ENCODE measurements at regions not wholly inside any gene's neighbourhood (a gene's known extent, or its start where the extent isn't known, plus 50 kb on each side); places are given as distances from the start of the nearest gene placed in this dataset.

GRCh38 chr13:73250061-73250460 is 191.3 kb downstream of the KLF5 start:
- H3K27ac ChIP-seq (ENCODE audit: low read depth, low read length) = no peak overlapping the region
- no peak overlapping the region for H3K9ac ChIP-seq (ENCODE audit: low read length)
- H3K36me3 ChIP-seq (ENCODE audit: control insufficient read depth, insufficient read depth, low read length) = no peaks in the 10 kb centered on the region
- no peak overlapping the region for H3K4me3 ChIP-seq (ENCODE audit: low read length)
- H3K27me3 ChIP-seq (ENCODE audit: control insufficient read depth, insufficient read depth, low read length) = no peaks in the 10 kb centered on the region
- no peaks in the 10 kb centered on the region for H3K4me1 ChIP-seq (ENCODE audit: control insufficient read depth, insufficient read depth, low read length)

DNA sequence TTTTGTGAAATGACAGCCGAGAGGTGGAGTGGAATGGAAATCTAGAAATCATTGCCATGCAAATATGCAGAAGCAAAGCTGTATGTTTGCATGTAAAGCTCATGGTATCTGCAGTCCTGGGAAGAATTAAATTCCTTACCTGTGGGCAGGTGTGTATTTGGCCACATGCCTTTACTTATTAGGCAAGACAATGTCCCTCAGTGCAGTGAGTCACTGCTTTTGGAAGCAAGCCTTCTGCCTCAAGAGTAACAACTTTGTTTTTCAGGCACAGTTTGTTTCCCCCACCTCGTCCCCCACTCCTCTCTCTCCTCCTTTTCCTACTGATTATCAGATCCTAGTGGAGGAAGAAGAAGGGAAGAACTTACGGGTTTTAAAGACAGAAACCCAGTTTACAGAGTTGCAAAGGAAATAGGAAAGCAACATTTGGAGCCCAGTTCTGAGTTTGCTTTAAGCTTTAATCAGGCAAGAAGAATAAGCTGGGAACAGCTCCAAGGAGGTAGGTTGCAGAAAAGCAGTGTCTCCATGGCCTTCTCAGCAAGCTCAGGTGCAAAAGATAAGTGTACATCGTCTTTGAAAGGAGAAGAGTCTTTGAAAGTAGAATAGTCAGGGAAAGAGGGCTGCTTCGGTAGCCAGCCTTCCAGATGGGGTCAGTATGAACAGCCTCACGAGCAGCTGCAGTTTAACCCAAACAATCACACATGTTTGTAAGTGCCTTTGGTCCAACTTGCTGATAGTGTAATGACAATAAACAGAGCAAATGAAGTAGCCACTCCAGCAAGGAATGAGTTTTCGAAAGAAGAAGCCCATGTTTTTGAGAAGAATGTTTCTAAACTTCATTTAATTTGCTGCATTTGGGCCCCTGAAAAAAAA is 190.1 kb downstream of the KLF5 start:
- no peaks in the 10 kb centered on the region for H3K4me1 ChIP-seq (ENCODE audit: control insufficient read depth, insufficient read depth, low read length)
- no peak overlapping the region for H3K4me3 ChIP-seq (ENCODE audit: low read length)
- no peak overlapping the region for H3K27ac ChIP-seq (ENCODE audit: low read depth, low read length)
- no peaks in the 10 kb centered on the region for H3K36me3 ChIP-seq (ENCODE audit: control insufficient read depth, insufficient read depth, low read length)
- H3K27me3 ChIP-seq (ENCODE audit: control insufficient read depth, insufficient read depth, low read length) = no peaks in the 10 kb centered on the region
- H3K9ac ChIP-seq (ENCODE audit: low read length) = no peak overlapping the region

GRCh38 chr13:73248154-73248553 is 189.3 kb downstream of the KLF5 start:
- Histone ChIP-seq H3K27ac (ENCODE audit: low read depth, low read length) (no peak overlapping the region), H3K4me1 (ENCODE audit: control insufficient read depth, insufficient read depth, low read length) (no peaks in the 10 kb centered on the region), H3K9ac (ENCODE audit: low read length) (no peak overlapping the region), H3K36me3 (ENCODE audit: control insufficient read depth, insufficient read depth, low read length) (no peaks in the 10 kb centered on the region), H3K27me3 (ENCODE audit: control insufficient read depth, insufficient read depth, low read length) (no peaks in the 10 kb centered on the region), H3K4me3 (ENCODE audit: low read length) (no peak overlapping the region)

- Histone ChIP-seq H3K36me3 (ENCODE audit: control insufficient read depth, insufficient read depth, low read length) (no peaks in the 10 kb centered on the region), H3K27ac (ENCODE audit: low read depth, low read length) (no peak overlapping the region)
Measured at GRCh38 chr13:73245246-73245645, 186.4 kb downstream of the KLF5 start.

GRCh38 chr13:73244467-73244866 is 185.7 kb downstream of the KLF5 start:
- no peak overlapping the region for H3K9ac ChIP-seq (ENCODE audit: low read length)
- H3K4me3 ChIP-seq (ENCODE audit: low read length) = no peak overlapping the region
- no peak overlapping the region for H3K27ac ChIP-seq (ENCODE audit: low read depth, low read length)
- no peaks in the 10 kb centered on the region for H3K36me3 ChIP-seq (ENCODE audit: control insufficient read depth, insufficient read depth, low read length)
- H3K4me1 ChIP-seq (ENCODE audit: control insufficient read depth, insufficient read depth, low read length) = no peaks in the 10 kb centered on the region
- no peaks in the 10 kb centered on the region for H3K27me3 ChIP-seq (ENCODE audit: control insufficient read depth, insufficient read depth, low read length)

More at GRCh38 chr13:73245246-73245645, 186.4 kb downstream of the KLF5 start:
- Histone ChIP-seq H3K4me3 (ENCODE audit: low read length) (no peak overlapping the region), H3K9ac (ENCODE audit: low read length) (no peak overlapping the region), H3K27me3 (ENCODE audit: control insufficient read depth, insufficient read depth, low read length) (no peaks in the 10 kb centered on the region), H3K4me1 (ENCODE audit: control insufficient read depth, insufficient read depth, low read length) (no peaks in the 10 kb centered on the region)

DNA sequence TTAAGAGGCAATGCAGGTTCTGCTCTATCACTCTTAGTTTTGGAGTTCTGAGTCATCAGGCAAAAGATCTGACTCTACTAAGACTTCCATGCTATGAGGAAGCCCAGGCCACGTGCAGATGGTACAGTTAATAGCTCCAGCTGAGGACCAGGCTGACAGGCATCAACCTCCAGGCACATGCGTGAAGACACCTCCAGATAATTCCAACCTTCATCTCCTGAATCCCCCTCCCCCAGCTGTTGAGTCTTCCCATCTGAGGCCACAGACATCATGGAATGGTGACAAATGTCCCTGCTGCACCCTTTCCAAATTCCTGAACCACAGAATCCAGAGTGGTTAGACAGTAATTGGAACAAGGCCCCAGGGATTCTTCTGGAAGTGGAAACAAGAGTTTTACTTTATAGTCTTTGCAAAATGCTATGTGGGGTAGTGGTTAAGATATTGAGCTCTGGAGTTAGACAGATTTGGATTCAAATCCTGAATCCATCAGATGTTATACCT is 183.8 kb downstream of the KLF5 start:
- H3K4me3 ChIP-seq (ENCODE audit: low read length) = no peak overlapping the region

GRCh38 chr13:73240193-73240592 is 181.4 kb downstream of the KLF5 start:
- Histone ChIP-seq H3K27me3 (ENCODE audit: control insufficient read depth, insufficient read depth, low read length) (no peaks in the 10 kb centered on the region), H3K4me3 (ENCODE audit: low read length) (no peak overlapping the region), H3K9ac (ENCODE audit: low read length) (no peak overlapping the region), H3K36me3 (ENCODE audit: control insufficient read depth, insufficient read depth, low read length) (no peaks in the 10 kb centered on the region), H3K27ac (ENCODE audit: low read depth, low read length) (no peak overlapping the region), H3K4me1 (ENCODE audit: control insufficient read depth, insufficient read depth, low read length) (no peaks in the 10 kb centered on the region)

More for the DNA sequence above, 183.8 kb downstream of the KLF5 start:
- Histone ChIP-seq H3K27me3 (ENCODE audit: control insufficient read depth, insufficient read depth, low read length) (no peaks in the 10 kb centered on the region), H3K4me1 (ENCODE audit: control insufficient read depth, insufficient read depth, low read length) (no peaks in the 10 kb centered on the region), H3K36me3 (ENCODE audit: control insufficient read depth, insufficient read depth, low read length) (no peaks in the 10 kb centered on the region), H3K9ac (ENCODE audit: low read length) (no peak overlapping the region), H3K27ac (ENCODE audit: low read depth, low read length) (no peak overlapping the region)

DNA sequence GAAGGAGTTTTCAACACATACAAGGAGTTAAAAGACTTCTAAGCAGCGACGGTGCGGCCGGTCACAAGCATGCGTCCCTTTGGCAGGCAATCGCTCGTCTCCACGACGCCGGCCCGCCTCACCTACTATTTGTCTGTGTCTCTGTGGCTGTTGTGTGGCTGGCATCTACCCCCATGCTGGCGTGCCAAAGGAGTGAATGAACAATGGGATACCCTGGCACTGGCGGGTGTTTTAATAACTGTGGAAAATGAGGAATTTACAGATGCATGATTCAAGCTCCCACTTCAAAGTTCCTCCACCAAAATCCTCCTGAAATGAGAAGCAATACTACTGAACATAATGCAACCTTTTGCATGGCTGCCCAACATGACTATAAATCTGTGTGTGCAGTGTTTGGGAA is 176.6 kb downstream of the KLF5 start:
- no peak overlapping the region for H3K9ac ChIP-seq (ENCODE audit: low read length)
- no peaks in the 10 kb centered on the region for H3K27me3 ChIP-seq (ENCODE audit: control insufficient read depth, insufficient read depth, low read length)
- no peaks in the 10 kb centered on the region for H3K4me1 ChIP-seq (ENCODE audit: control insufficient read depth, insufficient read depth, low read length)
- no peak overlapping the region for H3K27ac ChIP-seq (ENCODE audit: low read depth, low read length)
- H3K36me3 ChIP-seq (ENCODE audit: control insufficient read depth, insufficient read depth, low read length) = no peaks in the 10 kb centered on the region
- no peak overlapping the region for H3K4me3 ChIP-seq (ENCODE audit: low read length)

DNA sequence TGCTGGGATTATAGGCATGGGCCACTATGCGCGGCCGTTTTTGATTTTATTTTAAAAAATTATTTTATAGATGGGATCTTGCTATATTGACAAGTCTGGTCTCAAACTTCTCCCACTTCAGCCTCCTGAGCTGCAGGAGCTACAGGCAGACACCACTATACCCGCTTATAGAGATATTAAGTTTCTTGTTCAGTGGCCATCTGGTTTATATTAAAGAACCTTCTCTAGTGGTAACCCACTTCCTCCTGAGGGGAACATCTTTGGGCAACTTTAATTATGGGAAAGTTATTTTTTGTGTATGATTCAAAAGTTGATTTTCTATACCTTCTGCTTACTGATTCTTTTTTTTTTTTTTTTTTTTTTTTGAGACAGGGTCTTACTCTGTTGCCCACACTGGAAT is 172.7 kb downstream of the KLF5 start:
- Histone ChIP-seq H3K27me3 (ENCODE audit: control insufficient read depth, insufficient read depth, low read length) (no peaks in the 10 kb centered on the region), H3K4me3 (ENCODE audit: low read length) (no peak overlapping the region), H3K27ac (ENCODE audit: low read depth, low read length) (no peak overlapping the region), H3K4me1 (ENCODE audit: control insufficient read depth, insufficient read depth, low read length) (no peaks in the 10 kb centered on the region), H3K9ac (ENCODE audit: low read length) (no peak overlapping the region), H3K36me3 (ENCODE audit: control insufficient read depth, insufficient read depth, low read length) (no peaks in the 10 kb centered on the region)

GRCh38 chr13:73230716-73231115 is 171.9 kb downstream of the KLF5 start:
- Histone ChIP-seq H3K9ac (ENCODE audit: low read length) (no peak overlapping the region), H3K27ac (ENCODE audit: low read depth, low read length) (no peak overlapping the region), H3K27me3 (ENCODE audit: control insufficient read depth, insufficient read depth, low read length) (no peaks in the 10 kb centered on the region), H3K4me3 (ENCODE audit: low read length) (no peak overlapping the region), H3K4me1 (ENCODE audit: control insufficient read depth, insufficient read depth, low read length) (no peaks in the 10 kb centered on the region), H3K36me3 (ENCODE audit: control insufficient read depth, insufficient read depth, low read length) (no peaks in the 10 kb centered on the region)

GRCh38 chr13:73228546-73228945 is 169.7 kb downstream of the KLF5 start:
- Histone ChIP-seq H3K27ac (ENCODE audit: low read depth, low read length) (no peak overlapping the region), H3K36me3 (ENCODE audit: control insufficient read depth, insufficient read depth, low read length) (no peaks in the 10 kb centered on the region), H3K27me3 (ENCODE audit: control insufficient read depth, insufficient read depth, low read length) (no peaks in the 10 kb centered on the region), H3K4me3 (ENCODE audit: low read length) (no peak overlapping the region), H3K4me1 (ENCODE audit: control insufficient read depth, insufficient read depth, low read length) (no peaks in the 10 kb centered on the region), H3K9ac (ENCODE audit: low read length) (no peak overlapping the region)

- Histone ChIP-seq H3K27ac (ENCODE audit: low read depth, low read length) (no peak overlapping the region), H3K36me3 (ENCODE audit: control insufficient read depth, insufficient read depth, low read length) (no peaks in the 10 kb centered on the region), H3K4me3 (ENCODE audit: low read length) (no peak overlapping the region), H3K27me3 (ENCODE audit: control insufficient read depth, insufficient read depth, low read length) (no peaks in the 10 kb centered on the region), H3K9ac (ENCODE audit: low read length) (no peak overlapping the region), H3K4me1 (ENCODE audit: control insufficient read depth, insufficient read depth, low read length) (no peaks in the 10 kb centered on the region)
Measured at GRCh38 chr13:73225990-73226389, 167.2 kb downstream of the KLF5 start.

GRCh38 chr13:73224703-73225102 is 165.9 kb downstream of the KLF5 start:
- Histone ChIP-seq H3K27ac (ENCODE audit: low read depth, low read length) (no peak overlapping the region), H3K4me3 (ENCODE audit: low read length) (no peak overlapping the region), H3K27me3 (ENCODE audit: control insufficient read depth, insufficient read depth, low read length) (no peaks in the 10 kb centered on the region), H3K4me1 (ENCODE audit: control insufficient read depth, insufficient read depth, low read length) (no peaks in the 10 kb centered on the region), H3K36me3 (ENCODE audit: control insufficient read depth, insufficient read depth, low read length) (no peaks in the 10 kb centered on the region), H3K9ac (ENCODE audit: low read length) (no peak overlapping the region)

Measured in rectal smooth muscle tissue (tissue), 1 donor.